NCI-H774 (cell line): ENCODE measurements at regions not wholly inside any gene's neighbourhood (a gene's known extent, or its start where the extent isn't known, plus 50 kb on each side); places are given as distances from the start of the nearest gene placed in this dataset.

Source experiments
- DNase-seq: peaks from one replicate; lab custom pipeline; 2025; lab: John Stamatoyannopoulos, UW

DNA sequence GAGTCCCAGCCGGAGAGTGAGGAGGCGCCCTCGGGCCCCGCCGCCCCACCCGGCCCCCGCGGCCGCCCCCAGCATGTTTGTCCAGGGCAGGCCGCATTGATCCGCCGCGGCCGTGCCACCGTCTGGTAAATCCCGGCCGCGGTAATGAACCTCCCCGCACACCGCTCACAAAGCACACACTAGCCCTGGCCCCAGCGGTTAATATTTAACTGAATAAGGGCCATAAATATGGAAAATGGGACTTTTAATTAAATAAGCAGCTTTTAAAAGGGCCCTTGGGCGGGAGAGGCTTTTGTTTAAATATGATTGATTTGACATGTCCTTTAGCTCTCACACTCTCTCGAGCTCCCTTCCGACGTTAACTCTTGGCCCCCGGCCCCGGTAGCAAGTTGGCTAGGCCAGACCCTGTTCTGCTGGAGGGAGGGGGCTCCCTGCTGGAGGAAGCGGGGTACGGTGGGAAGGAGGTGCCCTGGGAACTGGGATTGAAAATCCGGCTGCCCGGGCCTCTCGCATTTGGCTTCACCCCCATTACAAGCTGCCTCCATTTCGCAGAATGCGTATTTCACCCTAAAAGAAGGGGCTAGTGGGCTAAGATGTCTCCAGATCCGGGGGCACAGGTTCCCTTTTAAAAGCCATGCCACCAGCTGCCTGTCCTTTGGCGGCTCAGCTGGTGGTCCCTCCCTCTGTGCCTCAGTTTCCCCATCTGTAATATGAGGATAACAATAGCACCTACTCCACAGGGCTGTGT, 199.8 kb downstream of the RBM19 start:
- DNase-seq, result no peak

DNA sequence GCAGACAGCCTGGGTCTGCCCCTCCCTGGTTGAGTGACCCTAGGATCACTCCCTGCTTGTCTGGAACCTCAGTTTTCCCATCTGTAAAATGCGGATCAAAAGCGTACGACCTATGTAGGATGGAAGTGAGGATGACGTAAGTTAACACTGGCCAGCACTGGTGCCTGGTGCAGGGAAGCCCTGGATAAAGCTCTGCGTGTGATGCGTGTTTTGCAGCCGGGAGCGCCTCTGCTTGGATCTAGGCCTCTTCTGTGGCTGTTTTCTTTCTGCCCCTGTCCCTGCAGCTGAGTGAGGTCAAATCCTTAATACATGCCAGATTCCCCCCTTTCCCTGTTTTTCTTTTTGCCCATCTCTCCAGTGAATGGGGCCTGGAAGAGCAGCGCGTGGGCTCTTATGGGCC, 201.5 kb downstream of the RBM19 start:
- DNase-seq, result no peak

DNA sequence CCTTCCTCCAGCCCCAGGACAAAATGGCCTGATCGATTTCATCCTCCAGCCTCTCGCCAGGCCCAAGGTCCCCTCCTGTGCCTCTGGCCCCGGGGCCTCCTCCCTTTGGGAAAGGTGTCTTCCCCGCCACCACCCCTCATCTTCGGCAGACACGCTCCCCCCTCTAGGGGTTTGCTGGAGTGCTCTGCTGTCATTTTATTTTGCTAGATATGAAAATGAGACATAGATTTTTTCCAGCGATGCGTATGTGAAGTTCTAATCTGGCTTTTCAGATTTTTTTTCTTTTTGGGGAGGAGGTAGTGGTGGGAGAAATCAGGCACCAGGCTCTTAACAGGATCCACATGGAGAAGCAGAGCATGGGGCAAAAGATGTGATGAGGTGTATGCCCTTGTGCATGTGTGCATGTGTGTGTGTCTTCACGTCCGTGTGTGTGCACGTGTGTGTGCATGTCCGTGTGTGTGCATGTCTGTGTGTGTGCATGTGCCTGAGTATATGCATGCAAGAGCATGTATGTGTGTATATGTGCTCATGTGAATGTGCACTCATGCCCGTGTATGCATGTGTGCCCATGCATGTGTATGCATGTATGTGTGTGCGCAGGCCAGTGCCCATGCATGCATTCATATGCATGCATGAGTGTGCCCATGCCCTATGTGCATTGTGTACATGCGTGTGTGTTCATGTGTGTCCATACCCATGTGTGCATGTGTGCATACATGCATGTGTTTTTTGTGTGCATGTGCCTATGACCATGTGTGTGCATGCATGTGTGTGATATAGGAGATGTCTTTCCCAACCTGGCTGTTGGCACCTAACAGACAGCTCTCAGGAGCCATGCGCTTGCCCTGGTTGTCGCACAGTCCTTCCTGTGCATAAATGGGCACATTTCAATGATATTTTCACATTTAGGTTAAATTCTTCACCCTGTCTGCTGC, 203.0 kb downstream of the RBM19 start:
- no peak for DNase-seq

- DNase-seq, result no peak
Measured at GRCh38 chr12:113762155-113762881, 203.8 kb downstream of the RBM19 start.

DNA sequence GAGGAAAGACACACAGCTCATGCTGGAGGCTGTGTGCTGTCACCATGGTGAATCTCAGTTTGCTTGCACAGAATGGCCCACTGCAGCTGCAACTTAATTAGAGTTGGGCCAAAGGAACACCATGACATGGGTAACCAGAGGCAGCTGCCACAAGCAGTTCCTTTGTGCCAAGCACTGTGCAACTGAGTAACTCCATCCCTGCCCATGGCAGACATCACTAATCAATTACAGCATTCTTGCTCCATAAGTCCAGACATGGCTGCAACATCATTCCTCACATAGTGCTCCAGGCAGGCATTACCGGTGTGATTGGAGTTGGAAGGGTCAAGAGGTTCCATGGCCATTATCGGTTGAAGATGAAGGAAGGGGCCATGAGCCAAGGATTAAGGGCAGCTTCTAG, 207.0 kb downstream of the RBM19 start:
- peak; percentile 41 for DNase-seq

- no peak for DNase-seq
Measured at GRCh38 chr12:113758165-113758924, 207.8 kb downstream of the RBM19 start.

DNA sequence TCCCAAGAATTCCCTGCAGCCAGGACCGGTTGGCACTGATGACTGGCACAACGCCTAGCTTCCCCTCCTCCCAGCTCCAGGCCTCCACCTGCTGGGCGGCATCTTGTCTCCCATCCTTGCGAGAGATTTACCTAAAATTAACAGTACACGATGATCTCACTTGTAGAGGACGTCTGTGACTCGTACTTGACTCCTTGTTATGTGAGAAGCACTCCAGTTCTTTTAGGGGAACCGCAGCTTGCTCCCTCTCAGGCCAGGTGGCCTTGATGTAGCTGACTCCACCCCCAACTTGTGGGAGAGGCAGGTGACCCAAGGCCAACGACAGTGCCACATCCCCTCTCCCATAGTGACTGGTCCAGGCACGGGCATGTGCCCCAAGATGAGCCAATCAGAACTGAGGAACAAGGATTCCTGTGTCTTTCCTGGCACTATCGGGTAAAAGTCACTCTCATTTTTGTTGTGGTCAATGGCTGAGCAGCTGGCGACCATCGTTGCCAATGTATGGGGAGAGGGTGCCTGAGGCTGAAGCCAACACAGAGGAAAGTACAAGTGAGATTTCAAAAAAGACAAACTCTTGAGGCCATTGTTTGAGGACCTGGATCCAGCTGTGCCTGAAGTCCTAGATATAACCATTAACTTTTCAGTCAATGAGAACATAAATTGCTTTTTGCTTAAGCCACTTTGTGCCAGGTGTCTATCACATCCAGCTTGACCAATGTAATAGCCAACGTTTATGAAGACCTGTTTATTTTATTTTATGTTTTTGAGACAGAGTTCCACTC, 208.7 kb downstream of the RBM19 start:
- DNase-seq, result peak; percentile 27

- DNase-seq, result no peak
Measured at GRCh38 chr12:113756609-113757008, 209.5 kb downstream of the RBM19 start.

- DNase-seq, result no peak
Measured at GRCh38 chr12:113755098-113755497, 211.0 kb downstream of the RBM19 start.

DNA sequence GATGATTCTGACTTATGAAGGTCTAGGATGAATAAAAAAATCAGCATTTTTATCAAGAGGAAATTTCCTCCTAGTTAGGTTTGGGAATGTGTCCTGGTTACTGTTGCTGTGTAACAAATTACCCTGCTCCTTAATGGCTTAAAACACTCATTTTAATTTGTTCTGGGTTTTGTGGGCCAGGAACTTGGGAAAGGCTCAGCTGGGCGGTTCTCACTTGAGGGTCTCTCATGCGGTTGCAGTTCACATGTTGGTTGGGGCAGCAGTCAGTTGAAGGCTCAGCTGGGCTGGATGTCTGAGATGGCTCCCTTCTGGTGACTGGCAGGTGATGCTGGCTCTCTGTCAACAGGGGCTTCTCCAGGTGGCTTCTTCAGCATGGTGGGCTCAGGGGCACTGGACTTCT, 214.6 kb downstream of the RBM19 start:
- DNase-seq, result no peak

- no peak for DNase-seq
Measured at GRCh38 chr12:113749433-113749815, 216.7 kb downstream of the RBM19 start.

GRCh38 chr12:113748707-113749432, 217.3 kb downstream of the RBM19 start:
- no peak for DNase-seq

- peak; percentile 25 for DNase-seq
Measured at GRCh38 chr12:113747017-113747416, 219.1 kb downstream of the RBM19 start.

GRCh38 chr12:113744802-113745395, 221.2 kb downstream of the RBM19 start:
- DNase-seq, result no peak

GRCh38 chr12:113742801-113743200, 223.3 kb downstream of the RBM19 start:
- no peak for DNase-seq

GRCh38 chr12:113740699-113741098, 225.4 kb downstream of the RBM19 start:
- DNase-seq, result no peak

GRCh38 chr12:113735131-113735530, 231.0 kb downstream of the RBM19 start:
- no peak for DNase-seq

DNA sequence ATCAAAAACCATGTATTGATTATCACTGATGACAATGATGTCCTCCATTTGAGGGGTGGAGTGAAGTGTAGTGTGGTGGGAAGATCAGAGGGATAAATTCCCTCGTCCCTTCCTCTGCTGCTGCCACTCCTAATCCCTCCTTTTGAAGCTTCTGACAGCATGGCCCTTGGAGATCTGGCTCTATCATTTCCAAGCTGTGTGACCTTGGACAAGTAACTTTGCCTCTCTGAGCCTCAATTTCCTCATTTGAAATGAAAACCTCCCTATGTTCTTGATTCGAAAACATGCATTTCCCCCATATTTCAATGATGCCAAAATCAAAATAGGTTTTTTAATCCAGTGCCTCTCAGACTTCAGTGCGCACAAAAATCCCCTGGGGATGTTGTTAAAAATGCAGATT, 231.6 kb downstream of the RBM19 start:
- DNase-seq, result no peak

- DNase-seq, result no peak
Measured at GRCh38 chr12:113732916-113733315, 233.2 kb downstream of the RBM19 start.

GRCh38 chr12:113727651-113728061, 238.5 kb downstream of the RBM19 start:
- DNase-seq, result no peak
